ENCODE measurements at regions not wholly inside any gene's neighbourhood (a gene's known extent, or its start where the extent isn't known, plus 50 kb on each side); places are given as distances from the start of the nearest gene placed in this dataset.

DNA sequence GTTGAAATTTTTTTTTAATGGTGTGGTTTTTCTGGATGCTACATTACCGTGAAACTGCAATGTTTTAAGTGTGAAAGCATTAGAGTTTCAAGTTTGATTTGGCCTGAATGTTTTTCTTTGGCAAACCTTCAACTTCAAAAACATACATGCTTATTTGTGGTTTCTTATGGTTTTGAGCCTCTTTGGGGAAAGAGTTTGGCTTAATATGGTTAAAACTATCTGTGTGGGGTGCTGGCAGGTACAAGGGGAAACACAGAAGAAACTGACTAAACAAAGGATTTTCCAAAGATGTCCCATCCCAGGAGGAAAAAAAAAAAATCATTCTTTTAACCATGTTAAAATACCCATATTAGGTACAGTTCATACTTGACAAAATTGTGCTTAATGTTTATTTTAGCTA lies 121.1 kb downstream of the HGF start:
- WGBS, 2 donors: 52 to 61% methylated on average over 1 of the region's 1 CpG
- DNase-seq: no peak
- no peak overlapping the region for H3K27ac ChIP-seq
- H3K36me3 ChIP-seq: no peaks in the 10 kb centered on the region
- TF ChIP-seq POLR2AphosphoS5 (IDR thresholded peaks at IDR 0.05): no peak
- TF ChIP-seq POLR2A (IDR thresholded peaks at IDR 0.05): no peak
- TF ChIP-seq EP300 (IDR thresholded peaks at IDR 0.05): no peak
- TF ChIP-seq, protein P1, sequence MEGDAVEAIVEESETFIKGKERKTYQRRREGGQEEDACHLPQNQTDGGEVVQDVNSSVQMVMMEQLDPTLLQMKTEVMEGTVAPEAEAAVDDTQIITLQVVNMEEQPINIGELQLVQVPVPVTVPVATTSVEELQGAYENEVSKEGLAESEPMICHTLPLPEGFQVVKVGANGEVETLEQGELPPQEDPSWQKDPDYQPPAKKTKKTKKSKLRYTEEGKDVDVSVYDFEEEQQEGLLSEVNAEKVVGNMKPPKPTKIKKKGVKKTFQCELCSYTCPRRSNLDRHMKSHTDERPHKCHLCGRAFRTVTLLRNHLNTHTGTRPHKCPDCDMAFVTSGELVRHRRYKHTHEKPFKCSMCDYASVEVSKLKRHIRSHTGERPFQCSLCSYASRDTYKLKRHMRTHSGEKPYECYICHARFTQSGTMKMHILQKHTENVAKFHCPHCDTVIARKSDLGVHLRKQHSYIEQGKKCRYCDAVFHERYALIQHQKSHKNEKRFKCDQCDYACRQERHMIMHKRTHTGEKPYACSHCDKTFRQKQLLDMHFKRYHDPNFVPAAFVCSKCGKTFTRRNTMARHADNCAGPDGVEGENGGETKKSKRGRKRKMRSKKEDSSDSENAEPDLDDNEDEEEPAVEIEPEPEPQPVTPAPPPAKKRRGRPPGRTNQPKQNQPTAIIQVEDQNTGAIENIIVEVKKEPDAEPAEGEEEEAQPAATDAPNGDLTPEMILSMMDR (IDR thresholded peaks at IDR 0.05): no peak
- intact Hi-C loops (cut with DNase I): no loop called here
- no peaks in the 10 kb centered on the region for H3K27me3 ChIP-seq
- H3K4me3 ChIP-seq: no peak overlapping the region
- peaks cover 0 to 12% (median 0%) of the 10 kb centered on the region in 4 donors for H3K9me3 ChIP-seq
- H3K4me1 ChIP-seq: no peaks in the 10 kb centered on the region

GRCh38 chr7:81645435-81645834 lies 124.4 kb downstream of the HGF start:
- no peak for DNase-seq
- Histone ChIP-seq H3K9me3 (peaks cover 0 to 2% (median 0%) of the 10 kb centered on the region in 4 donors), H3K4me1 (no peaks in the 10 kb centered on the region), H3K4me3 (no peak overlapping the region), H3K27ac (no peak overlapping the region), H3K36me3 (no peaks in the 10 kb centered on the region), H3K27me3 (no peaks in the 10 kb centered on the region)
- TF ChIP-seq EP300 (IDR thresholded peaks at IDR 0.05) (no peak), POLR2AphosphoS5 (IDR thresholded peaks at IDR 0.05) (no peak)
- TF ChIP-seq, protein P1 (IDR thresholded peaks at IDR 0.05): no peak
- intact Hi-C loops (cut with DNase I): no loop called here
- WGBS, 2 donors: 94 to 95% methylated on average over 5 of the region's 5 CpGs

DNA sequence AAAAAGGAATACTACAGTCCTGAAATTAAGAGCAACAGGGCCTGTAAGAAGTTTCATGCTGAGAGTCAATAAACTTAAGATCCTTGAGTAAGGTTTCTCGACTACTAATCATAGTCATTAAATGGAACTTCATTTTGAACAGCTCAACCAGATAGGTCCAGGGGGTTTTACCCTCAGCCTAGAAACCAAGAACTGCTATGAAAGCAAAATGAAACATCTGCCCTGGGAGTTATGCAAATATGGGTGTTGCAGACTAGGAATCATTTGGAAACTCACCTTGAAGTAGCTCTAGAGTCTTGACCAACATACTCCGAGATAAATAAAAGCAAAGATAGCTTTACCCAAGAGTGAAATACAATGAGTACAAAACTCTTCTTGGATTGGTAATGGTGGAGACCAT lies 128.0 kb downstream of the HGF start:
- WGBS, 2 donors: 85 to 89% methylated on average over 2 of the region's 2 CpGs
- Histone ChIP-seq H3K4me1 (no peaks in the 10 kb centered on the region), H3K27ac (no peak overlapping the region)

DNA sequence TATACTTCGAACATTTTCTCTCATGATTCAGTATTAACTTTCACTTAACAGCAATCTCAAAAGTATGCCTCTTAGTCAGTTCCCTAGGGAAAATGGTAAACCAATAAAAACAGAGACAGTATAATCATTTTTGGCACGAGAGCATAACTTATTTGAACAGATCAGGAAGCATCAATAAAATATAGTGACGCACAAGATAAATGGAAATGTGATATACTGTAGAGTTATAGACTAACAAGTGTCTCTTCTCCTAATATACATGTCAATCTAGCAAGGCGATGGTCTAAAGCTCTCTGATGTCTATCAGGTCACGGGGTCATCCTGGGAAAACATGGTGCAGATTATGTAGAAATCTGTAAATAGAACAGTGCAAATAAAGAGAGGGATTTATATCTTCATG lies 131.6 kb downstream of the HGF start:
- WGBS, 2 donors: 37 to 60% methylated on average over 5 of the region's 5 CpGs
- TF ChIP-seq POLR2AphosphoS5 (IDR thresholded peaks at IDR 0.05) (no peak), POLR2A (IDR thresholded peaks at IDR 0.05) (no peak), EP300 (IDR thresholded peaks at IDR 0.05) (no peak)
- TF ChIP-seq, protein P1 (IDR thresholded peaks at IDR 0.05): no peak

More for the DNA sequence above, 128.0 kb downstream of the HGF start:
- TF ChIP-seq POLR2AphosphoS5 (IDR thresholded peaks at IDR 0.05) (no peak), EP300 (IDR thresholded peaks at IDR 0.05) (no peak), POLR2A (IDR thresholded peaks at IDR 0.05) (no peak)
- TF ChIP-seq, protein P1 (IDR thresholded peaks at IDR 0.05): no peak
- Histone ChIP-seq H3K4me3 (no peak overlapping the region), H3K9me3 (peaks cover 0 to 2% (median 0%) of the 10 kb centered on the region in 4 donors), H3K36me3 (no peaks in the 10 kb centered on the region), H3K27me3 (no peaks in the 10 kb centered on the region)
- intact Hi-C loops (cut with DNase I): no loop called here
- no peak for DNase-seq

DNA sequence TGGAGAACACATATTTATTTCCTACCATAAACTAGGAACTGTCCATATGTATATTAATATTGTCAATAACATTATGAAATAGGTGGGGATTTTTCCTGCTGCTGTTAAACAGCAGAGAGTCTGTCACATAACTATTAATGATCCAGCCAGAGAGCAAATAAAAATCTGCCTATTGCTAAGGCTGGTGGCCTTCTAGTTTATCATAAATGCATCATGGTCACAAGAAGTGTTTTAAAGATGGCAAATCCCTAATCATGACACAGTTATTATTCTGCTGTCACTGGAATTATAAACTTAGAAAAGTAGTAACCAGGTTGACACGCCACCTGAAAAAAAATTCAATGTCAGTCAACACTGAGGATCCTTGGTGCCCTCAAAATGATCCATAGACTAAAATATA lies 132.3 kb downstream of the HGF start:
- H3K4me1 ChIP-seq: no peaks in the 10 kb centered on the region
- H3K27ac ChIP-seq: no peak overlapping the region
- TF ChIP-seq POLR2AphosphoS5 (IDR thresholded peaks at IDR 0.05) (no peak), POLR2A (IDR thresholded peaks at IDR 0.05) (no peak), EP300 (IDR thresholded peaks at IDR 0.05) (no peak)
- TF ChIP-seq, protein P1 (IDR thresholded peaks at IDR 0.05): no peak
- no peak for DNase-seq
- intact Hi-C loops (cut with DNase I): no loop called here
- WGBS, 2 donors: 88 to 96% methylated on average over 1 of the region's 1 CpG
- no peaks in the 10 kb centered on the region for H3K36me3 ChIP-seq
- no peaks in the 10 kb centered on the region for H3K27me3 ChIP-seq
- H3K9me3 ChIP-seq: peaks cover 0 to 2% (median 0%) of the 10 kb centered on the region in 4 donors
- no peak overlapping the region for H3K4me3 ChIP-seq

More for the DNA sequence above, 131.6 kb downstream of the HGF start:
- Histone ChIP-seq H3K27me3 (no peaks in the 10 kb centered on the region), H3K9me3 (peaks cover 0 to 2% (median 0%) of the 10 kb centered on the region in 4 donors), H3K36me3 (no peaks in the 10 kb centered on the region), H3K27ac (no peak overlapping the region), H3K4me3 (no peak overlapping the region), H3K4me1 (no peaks in the 10 kb centered on the region)
- intact Hi-C loops (cut with DNase I): no loop called here
- no peak for DNase-seq

All from sigmoid colon (tissue), 6 donors.